NCI-H460 (cell line): ENCODE measurements at regions not wholly inside any gene's neighbourhood (a gene's known extent, or its start where the extent isn't known, plus 50 kb on each side); places are given as distances from the start of the nearest gene placed in this dataset.
"Not testable (repeated sequence)": the region's sequence is repeated elsewhere in the genome, so short reads cannot be mapped to it uniquely, and the experiment has no call there.

Experiments used
- DNase-seq: peaks from one replicate; pipeline ENCODE4 v3.0.0-alpha.2; 2016; ENCODE audit warnings: low read depth; ENCODE audit errors: extremely low read depth

- no peak for DNase-seq
Measured at GRCh38 chr15:62218841-62219240, 53.8 kb upstream of the C2CD4B start.

- no peak for DNase-seq
Measured at GRCh38 chr15:62219799-62220198, 54.7 kb upstream of the C2CD4B start.

GRCh38 chr15:62223020-62223419, 57.9 kb upstream of the C2CD4B start:
- DNase-seq, result no peak

GRCh38 chr15:62228604-62229003, 63.5 kb upstream of the C2CD4B start:
- no peak for DNase-seq

GRCh38 chr15:62231856-62232255, 66.8 kb upstream of the C2CD4B start:
- DNase-seq, result no peak

- DNase-seq, result no peak
Measured at GRCh38 chr15:62240121-62241096, 75.3 kb upstream of the C2CD4B start.

GRCh38 chr15:62241135-62241770, 76.2 kb upstream of the C2CD4B start:
- DNase-seq, result peak; percentile 18

GRCh38 chr15:62242999-62243398, 77.9 kb upstream of the C2CD4B start:
- DNase-seq, result no peak

GRCh38 chr15:62244762-62245161, 79.7 kb upstream of the C2CD4B start:
- DNase-seq, result no peak

- DNase-seq, result no peak
Measured at GRCh38 chr15:62248277-62248984, 83.3 kb upstream of the C2CD4B start.

GRCh38 chr15:62249501-62249900, 84.4 kb upstream of the C2CD4B start:
- no peak for DNase-seq

- no peak for DNase-seq
Measured at GRCh38 chr15:62250186-62250585, 85.1 kb upstream of the C2CD4B start.

GRCh38 chr15:62250978-62251377, 85.9 kb upstream of the C2CD4B start:
- no peak for DNase-seq

- DNase-seq, result no peak
Measured at GRCh38 chr15:62253294-62253693, 88.2 kb upstream of the C2CD4B start.

- peak; percentile 11 for DNase-seq
Measured at GRCh38 chr15:62254137-62254934, 89.3 kb upstream of the C2CD4B start.

GRCh38 chr15:62256430-62256829, 91.3 kb upstream of the C2CD4B start:
- not testable (repeated sequence) for DNase-seq

GRCh38 chr15:62257996-62258521, 93.0 kb upstream of the C2CD4B start:
- DNase-seq, result no peak

- no peak for DNase-seq
Measured at GRCh38 chr15:62262305-62262941, 97.3 kb upstream of the C2CD4B start.

- no peak for DNase-seq
Measured at GRCh38 chr15:62264196-62264595, 99.1 kb upstream of the C2CD4B start.

GRCh38 chr15:62269504-62269903, 104.4 kb upstream of the C2CD4B start:
- DNase-seq, result no peak
